Type B pancreatic cell (in vitro differentiated cells): ENCODE measurements at regions not wholly inside any gene's neighbourhood (a gene's known extent, or its start where the extent isn't known, plus 50 kb on each side); places are given as distances from the start of the nearest gene placed in this dataset.

Experiments used
- DNase-seq: peaks from one replicate; pipeline ENCODE4 v3.0.0; 2021; ENCODE audit warnings: mixed read lengths; ENCODE audit not compliant: unreplicated experiment; ENCODE audit errors: extremely low spot score
- H3K27ac Mint-ChIP-seq: 2 replicates; pipeline ENCODE4 v1.8.0; 2021; ENCODE audit warnings: mild to moderate bottlenecking, mixed read lengths
- H3K27me3 Mint-ChIP-seq: 2 replicates; pipeline ENCODE4 v1.8.0; 2021; ENCODE audit warnings: mixed read lengths
- H3K36me3 Mint-ChIP-seq: 2 replicates; pipeline ENCODE4 v1.8.0; 2021; ENCODE audit warnings: mixed read lengths
- H3K4me1 Mint-ChIP-seq: one replicate; pipeline ENCODE4 v1.8.0; 2021; ENCODE audit warnings: mixed read lengths; ENCODE audit not compliant: unreplicated experiment
- H3K4me3 Mint-ChIP-seq: 2 replicates; pipeline ENCODE4 v1.8.0; 2021; ENCODE audit warnings: mild to moderate bottlenecking, mixed read lengths
- H3K9me3 Mint-ChIP-seq: 2 replicates; pipeline ENCODE4 v1.8.0; 2021; ENCODE audit warnings: mixed read lengths
- CTCF ChIP-seq: fragments of 200-600 bp; sonication (generic); conservative IDR thresholded peaks from 2 replicates; pipeline ENCODE4 v1.5.0; 2021; ENCODE audit warnings: antibody characterized with exemption, mild to moderate bottlenecking

DNA sequence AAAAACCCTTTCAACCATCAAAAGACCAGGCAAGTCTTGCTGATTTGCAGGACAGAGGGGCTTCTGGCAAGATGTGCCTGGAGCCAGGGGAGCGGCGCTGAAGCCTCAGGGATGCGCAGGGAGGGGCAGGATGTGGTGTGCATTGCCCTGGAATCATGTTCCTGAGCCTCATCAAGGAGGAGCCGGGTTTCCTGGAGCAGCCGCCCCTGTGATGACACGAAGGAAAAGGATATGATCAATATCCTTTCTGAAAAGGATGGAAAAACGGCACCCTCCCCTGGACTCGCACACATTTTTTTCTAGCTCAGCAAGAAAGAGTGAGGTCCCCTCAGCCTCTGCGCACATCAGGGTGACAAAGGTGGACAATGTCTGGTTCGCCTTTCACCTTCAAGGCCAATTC, 173.1 kb upstream of the SSTR4 start:
- no peak overlapping the region for H3K27ac Mint-ChIP-seq
- no peaks in the 10 kb centered on the region for H3K9me3 Mint-ChIP-seq
- TF ChIP-seq CTCF, result no peak
- no peak overlapping the region for H3K4me3 Mint-ChIP-seq
- peaks cover 19% of the 10 kb centered on the region for H3K27me3 Mint-ChIP-seq
- peaks cover 14% of the 10 kb centered on the region for H3K4me1 Mint-ChIP-seq
- no peak for DNase-seq
- no peaks in the 10 kb centered on the region for H3K36me3 Mint-ChIP-seq

- DNase-seq, result no peak
- Mint-ChIP-seq H3K27ac (no peak overlapping the region), H3K36me3 (no peaks in the 10 kb centered on the region), H3K4me1 (peaks cover 14% of the 10 kb centered on the region), H3K27me3 (peaks cover 20% of the 10 kb centered on the region), H3K9me3 (no peaks in the 10 kb centered on the region), H3K4me3 (no peak overlapping the region)
- no peak for TF ChIP-seq CTCF
These were observed 172.4 kb upstream of the SSTR4 start for GRCh38 chr20:22862671-22863230.

GRCh38 chr20:22863826-22864225, 171.3 kb upstream of the SSTR4 start:
- H3K36me3 Mint-ChIP-seq, result no peaks in the 10 kb centered on the region
- no peaks in the 10 kb centered on the region for H3K9me3 Mint-ChIP-seq
- peaks cover 14% of the 10 kb centered on the region for H3K4me1 Mint-ChIP-seq
- no peak for DNase-seq
- H3K27me3 Mint-ChIP-seq, result peaks cover 22% of the 10 kb centered on the region
- no peak overlapping the region for H3K27ac Mint-ChIP-seq
- no peak for TF ChIP-seq CTCF
- H3K4me3 Mint-ChIP-seq, result no peak overlapping the region

DNA sequence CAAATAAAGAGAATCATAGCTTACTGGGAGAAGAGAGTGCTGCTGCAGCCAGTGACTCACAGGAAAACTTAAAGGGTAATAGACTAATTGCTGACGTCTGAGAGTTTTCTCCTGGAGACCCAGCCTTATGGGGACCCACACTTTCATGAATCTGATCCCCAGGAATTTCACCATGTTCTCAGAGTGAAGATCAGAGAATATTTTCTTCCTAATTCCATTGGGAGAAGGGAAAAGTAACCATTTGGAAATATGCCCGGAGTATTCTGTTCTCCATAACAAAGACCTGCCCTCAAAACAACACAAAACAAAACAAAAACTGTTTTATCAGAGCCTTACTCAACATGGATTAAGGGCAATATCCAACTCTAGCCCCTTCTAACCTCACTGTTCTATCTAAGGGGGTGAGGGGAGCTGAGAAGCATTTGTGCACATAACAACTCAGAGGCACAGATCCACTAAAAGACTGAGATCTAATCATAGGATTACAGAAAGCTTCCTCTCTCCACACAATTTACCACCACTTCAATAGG, 168.2 kb upstream of the SSTR4 start:
- no peak for DNase-seq
- Mint-ChIP-seq H3K4me3 (no peak overlapping the region), H3K27me3 (peaks cover 10% of the 10 kb centered on the region), H3K9me3 (no peaks in the 10 kb centered on the region), H3K36me3 (no peaks in the 10 kb centered on the region), H3K27ac (no peak overlapping the region), H3K4me1 (peaks cover 10% of the 10 kb centered on the region)
- TF ChIP-seq CTCF, result no peak

DNA sequence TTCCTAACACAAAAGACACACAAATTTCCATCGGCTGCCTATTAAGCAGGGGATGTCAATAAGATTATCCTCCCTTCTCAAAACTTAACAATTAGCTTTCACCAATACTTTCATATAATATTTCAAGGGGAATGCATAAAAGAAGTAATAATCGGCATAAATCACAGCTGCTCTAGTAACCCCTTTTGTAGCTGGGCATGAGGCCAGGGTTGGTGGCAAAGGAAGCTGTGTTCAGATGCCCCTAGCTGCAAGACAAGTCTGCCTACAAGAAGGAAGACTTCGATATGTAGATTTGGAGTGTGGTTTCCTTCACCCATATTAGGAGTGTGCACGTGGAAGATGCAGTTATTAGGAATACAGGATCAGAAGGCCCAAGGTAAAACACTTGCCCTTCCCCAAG, 156.9 kb upstream of the SSTR4 start:
- no peak for TF ChIP-seq CTCF
- Mint-ChIP-seq H3K4me1 (no peaks in the 10 kb centered on the region), H3K27ac (no peak overlapping the region), H3K9me3 (no peaks in the 10 kb centered on the region), H3K36me3 (no peaks in the 10 kb centered on the region), H3K27me3 (peaks cover 35% of the 10 kb centered on the region), H3K4me3 (no peak overlapping the region)
- DNase-seq, result no peak

DNA sequence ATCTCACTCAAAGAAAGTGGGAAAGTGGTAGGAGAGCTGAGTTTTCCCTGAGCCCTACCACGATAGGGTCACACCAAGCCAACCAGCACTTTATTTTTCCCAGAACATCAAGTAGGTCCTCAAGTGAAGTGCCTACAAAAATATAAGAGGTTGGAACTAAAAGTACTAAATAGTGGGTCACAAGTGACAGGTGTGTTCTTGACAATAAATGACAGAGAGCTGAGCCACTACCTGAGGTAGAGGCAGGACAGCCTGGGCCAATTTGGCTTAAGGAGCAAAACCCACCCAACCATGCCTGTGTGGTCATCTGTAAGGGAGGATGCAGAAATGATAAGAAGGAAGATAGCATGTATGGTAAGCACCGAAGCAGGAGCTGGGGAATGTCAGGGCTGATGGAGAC, 154.8 kb upstream of the SSTR4 start:
- H3K27me3 Mint-ChIP-seq, result peaks cover 38% of the 10 kb centered on the region
- no peak for DNase-seq
- no peak for TF ChIP-seq CTCF
- H3K9me3 Mint-ChIP-seq, result no peaks in the 10 kb centered on the region
- H3K4me3 Mint-ChIP-seq, result no peak overlapping the region
- no peak overlapping the region for H3K27ac Mint-ChIP-seq
- H3K4me1 Mint-ChIP-seq, result no peaks in the 10 kb centered on the region
- H3K36me3 Mint-ChIP-seq, result no peaks in the 10 kb centered on the region
